ENCODE measurements at regions not wholly inside any gene's neighbourhood (a gene's known extent, or its start where the extent isn't known, plus 50 kb on each side); places are given as distances from the start of the nearest gene placed in this dataset.

DNA sequence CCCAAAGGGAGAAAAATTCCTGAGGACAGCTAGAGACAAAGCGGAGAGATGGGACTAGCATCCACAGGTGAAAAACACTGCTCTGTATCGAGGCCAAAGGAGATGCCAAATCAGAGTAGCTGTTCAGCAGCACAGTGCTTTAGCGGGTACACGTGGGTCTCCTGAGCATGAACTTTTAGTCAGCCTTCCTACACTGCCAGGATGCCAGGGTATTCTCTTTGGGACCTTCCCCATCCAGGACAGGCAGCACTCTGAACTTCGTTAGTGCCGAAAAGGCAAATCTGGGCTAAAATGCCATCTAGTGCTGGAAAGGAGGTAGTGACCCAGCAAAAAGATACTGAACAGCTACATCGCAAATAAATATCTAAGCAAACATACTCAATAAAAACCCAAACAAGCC is 64.9 kb downstream of the C6orf58 start:
- no peak overlapping the region for H3K27ac ChIP-seq (ENCODE audit: low read depth in 2 of 2, low read length in 2 of 2)
- intact Hi-C loops (cut with DNase I): no loop called here
- TF ChIP-seq, protein P1, sequence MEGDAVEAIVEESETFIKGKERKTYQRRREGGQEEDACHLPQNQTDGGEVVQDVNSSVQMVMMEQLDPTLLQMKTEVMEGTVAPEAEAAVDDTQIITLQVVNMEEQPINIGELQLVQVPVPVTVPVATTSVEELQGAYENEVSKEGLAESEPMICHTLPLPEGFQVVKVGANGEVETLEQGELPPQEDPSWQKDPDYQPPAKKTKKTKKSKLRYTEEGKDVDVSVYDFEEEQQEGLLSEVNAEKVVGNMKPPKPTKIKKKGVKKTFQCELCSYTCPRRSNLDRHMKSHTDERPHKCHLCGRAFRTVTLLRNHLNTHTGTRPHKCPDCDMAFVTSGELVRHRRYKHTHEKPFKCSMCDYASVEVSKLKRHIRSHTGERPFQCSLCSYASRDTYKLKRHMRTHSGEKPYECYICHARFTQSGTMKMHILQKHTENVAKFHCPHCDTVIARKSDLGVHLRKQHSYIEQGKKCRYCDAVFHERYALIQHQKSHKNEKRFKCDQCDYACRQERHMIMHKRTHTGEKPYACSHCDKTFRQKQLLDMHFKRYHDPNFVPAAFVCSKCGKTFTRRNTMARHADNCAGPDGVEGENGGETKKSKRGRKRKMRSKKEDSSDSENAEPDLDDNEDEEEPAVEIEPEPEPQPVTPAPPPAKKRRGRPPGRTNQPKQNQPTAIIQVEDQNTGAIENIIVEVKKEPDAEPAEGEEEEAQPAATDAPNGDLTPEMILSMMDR (IDR thresholded peaks at IDR 0.05; ENCODE audit: borderline replicate concordance, extremely low read depth, insufficient read depth): peak; percentile 48
- no peaks in the 10 kb centered on the region for H3K36me3 ChIP-seq (ENCODE audit: control insufficient read depth in 2 of 3, insufficient read depth in 3 of 3, low read length in 3 of 3)
- no peaks in the 10 kb centered on the region for H3K9me3 ChIP-seq (ENCODE audit: control insufficient read depth in 2 of 3, insufficient read depth in 1 of 3, low read length in 3 of 3)
- no peak overlapping the region for H3K9ac ChIP-seq (ENCODE audit: low read length in 3 of 3)
- DNase-seq (peak in 3 of 5 donors; percentile 17 to 41 (median 18)), FAIRE-seq (no peak)
- H3K4me1 ChIP-seq (ENCODE audit: control insufficient read depth in 2 of 3, insufficient read depth in 2 of 3, low read depth in 1 of 3, low read length in 3 of 3): no peaks in the 10 kb centered on the region
- H3K27me3 ChIP-seq (ENCODE audit: control insufficient read depth, insufficient read depth, low read length): no peaks in the 10 kb centered on the region
- H3K4me3 ChIP-seq (ENCODE audit: low read length in 3 of 3): no peak overlapping the region

All from kidney (tissue), 13 donors.